GF-D8 (cell line): ENCODE measurements at regions not wholly inside any gene's neighbourhood (a gene's known extent, or its start where the extent isn't known, plus 50 kb on each side); places are given as distances from the start of the nearest gene placed in this dataset.

Source experiments
- DNase-seq: peaks from one replicate; lab custom pipeline; 2025; lab: John Stamatoyannopoulos, UW

GRCh38 chr18:34159691-34160185 is 65.0 kb downstream of the NOL4 start:
- no peak for DNase-seq

DNA sequence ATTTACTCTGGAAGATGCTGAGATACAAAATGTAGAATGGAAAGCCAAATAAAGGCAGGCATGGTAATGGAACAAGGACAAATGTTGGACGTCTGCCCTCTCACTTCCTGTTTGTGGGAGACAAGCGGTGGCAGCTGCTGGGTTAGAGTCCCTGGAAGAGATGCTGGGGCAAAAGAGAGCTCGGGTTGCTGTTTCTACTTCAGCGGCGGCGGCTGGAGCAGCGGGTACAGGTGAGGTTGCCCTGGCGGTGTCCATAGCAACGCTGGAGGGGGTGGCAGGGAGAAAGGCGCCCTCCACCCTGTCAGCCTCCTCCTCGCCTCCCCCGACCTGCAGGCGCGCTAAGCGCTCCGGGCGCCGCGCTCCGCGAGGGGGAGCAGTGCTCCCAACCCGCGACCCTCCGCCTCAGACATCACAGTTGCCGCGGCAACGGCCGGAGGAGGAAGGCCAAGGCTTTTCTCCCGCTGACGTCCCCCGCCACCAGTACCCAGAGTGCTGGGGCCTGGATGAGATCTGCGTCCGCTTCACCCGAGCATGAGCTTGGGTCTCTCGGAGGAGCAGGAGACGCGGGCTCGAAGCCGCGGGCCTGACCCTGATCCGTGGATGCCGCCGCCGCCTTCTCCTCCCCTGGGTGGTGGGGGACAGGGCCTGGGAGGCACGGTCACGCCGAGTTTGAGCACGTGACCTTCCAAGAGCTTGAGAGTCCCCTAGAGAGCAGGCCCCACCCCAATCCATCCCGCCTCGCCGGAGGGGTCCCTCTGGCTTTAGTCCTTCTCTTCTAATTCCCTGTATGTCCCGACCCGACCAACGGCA is 65.6 kb downstream of the NOL4 start:
- no peak for DNase-seq

DNA sequence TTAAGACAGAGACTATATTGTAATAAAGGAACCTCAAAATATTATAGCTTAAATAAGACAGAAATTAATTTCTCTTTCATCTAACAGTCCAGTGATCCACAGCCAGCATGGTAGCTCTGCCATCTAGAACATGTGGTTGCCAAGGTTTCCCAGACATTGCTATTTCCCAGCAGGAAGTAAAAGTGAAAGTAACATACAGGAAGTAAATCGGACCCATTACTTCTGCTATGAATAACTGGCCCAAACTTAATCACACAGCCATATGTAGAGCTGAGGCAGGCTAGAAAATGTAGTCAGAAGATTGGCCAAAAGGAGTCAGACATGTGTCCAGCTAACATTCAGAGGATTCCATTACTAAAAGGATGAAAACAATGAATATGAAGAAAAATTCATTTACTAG is 71.0 kb downstream of the NOL4 start:
- DNase-seq = peak; percentile 29

- DNase-seq = no peak
Observed at GRCh38 chr18:34131006-34131405, 93.7 kb downstream of the NOL4 start.

DNA sequence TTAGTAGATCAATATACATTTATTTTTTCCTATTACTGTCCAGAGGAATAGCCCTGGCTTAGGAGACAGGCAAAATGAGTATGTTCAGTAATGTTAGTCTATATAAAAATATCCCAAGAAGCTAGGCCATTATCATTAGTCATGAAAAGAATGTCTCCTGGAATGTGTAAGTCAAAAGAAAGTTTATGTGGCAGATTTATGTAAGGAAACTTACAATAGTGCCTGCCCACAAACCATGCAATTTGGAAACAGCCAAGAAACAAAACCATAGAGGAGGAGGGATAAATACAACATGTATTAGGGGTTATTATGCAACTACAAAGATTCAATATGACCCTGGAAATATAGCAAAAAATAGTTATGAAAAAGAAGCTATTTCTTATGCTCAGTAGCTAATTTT is 96.3 kb downstream of the NOL4 start:
- DNase-seq = no peak

DNA sequence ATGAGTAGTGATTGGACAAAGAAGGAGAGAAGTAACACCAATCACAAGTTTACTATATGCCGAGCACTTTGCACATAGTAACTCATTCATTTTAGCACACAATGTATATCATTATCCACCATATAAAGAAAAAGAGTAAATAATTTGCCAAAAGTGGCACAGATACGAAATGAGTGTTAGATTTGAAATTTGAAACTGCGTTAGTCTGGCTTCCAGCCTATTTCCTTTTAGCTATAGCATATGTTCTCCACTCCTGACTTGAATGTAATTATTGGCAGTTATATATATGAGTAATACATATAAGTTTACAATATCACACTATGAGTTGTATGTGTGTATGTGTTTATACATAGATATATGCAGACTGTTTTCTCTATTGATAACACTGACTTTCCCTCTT is 98.6 kb downstream of the NOL4 start:
- DNase-seq = no peak

DNA sequence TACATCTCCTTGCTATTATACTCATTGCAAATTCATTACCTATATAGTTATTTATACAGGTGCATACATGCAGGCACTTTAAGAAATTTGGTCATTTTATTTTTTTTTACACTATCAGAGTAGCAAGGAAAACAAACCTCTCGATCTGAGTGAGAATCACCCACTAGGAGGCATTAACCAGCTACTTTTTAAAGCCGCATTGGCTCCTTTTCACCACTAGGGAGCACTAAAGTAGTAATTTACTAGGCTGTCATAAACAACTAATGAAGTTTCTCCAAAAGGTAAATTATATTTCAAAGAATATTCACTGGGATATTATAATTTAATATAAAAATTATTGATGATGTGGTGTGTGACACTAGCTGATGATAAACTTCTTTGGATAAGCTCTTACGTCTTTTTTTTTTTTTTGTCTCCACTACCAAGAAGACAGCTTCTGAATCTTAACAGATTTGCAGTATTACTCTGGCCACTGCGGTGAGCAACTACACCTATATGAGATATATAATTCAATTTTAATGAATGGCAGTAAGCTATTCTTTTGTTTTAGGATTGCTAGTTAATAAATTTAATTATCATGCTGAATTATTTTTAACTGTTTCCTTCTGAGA is 101.9 kb downstream of the NOL4 start:
- DNase-seq = peak; percentile 34

DNA sequence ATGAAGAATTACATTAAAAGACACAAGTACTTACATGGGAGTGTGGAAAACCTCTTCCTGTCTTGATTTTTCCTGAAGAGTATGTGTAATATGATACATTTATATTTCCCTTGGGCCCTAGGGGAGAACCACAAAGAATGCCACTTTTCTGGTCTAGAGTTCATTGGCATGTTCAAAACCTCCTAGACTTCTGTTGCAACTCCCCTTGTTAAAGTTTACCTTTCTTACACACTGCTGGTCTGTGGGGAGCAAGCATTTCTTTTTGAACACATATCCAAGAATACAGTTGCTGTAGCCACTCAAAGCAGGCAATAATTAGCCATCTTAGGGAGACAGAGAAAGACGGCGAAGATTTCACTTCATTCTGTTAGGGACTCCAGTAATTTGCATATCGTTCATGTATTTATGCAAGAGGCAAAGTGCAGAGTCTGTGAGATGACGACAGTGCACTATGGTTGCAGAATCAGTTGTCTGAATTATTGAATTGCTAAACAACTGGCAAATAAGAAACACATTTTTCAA is 103.5 kb downstream of the NOL4 start:
- DNase-seq = no peak

- no peak for DNase-seq
Observed at GRCh38 chr18:34120294-34120693, 104.4 kb downstream of the NOL4 start.

GRCh38 chr18:34117319-34117718 is 107.4 kb downstream of the NOL4 start:
- no peak for DNase-seq

GRCh38 chr18:34115409-34116081 is 109.2 kb downstream of the NOL4 start:
- no peak for DNase-seq

DNA sequence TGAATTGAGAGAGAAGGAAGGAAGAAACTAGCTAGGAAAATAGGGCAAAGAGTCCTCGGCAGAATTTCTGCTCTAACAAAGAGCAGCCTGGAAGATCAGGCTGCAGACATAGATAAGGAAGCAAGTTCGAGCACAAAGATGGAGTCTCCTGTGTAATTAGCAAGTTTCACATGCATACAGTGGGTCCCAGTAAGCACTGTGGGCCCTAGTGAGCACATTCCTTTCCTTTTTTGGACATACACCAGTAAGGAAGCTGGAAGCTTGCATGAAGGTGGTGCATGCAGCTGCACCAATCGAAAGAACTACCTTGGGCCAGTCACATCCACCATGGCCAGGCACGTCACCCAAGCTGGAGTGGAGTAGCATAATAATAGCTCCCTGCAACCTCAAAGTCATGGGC is 109.7 kb downstream of the NOL4 start:
- DNase-seq = no peak

DNA sequence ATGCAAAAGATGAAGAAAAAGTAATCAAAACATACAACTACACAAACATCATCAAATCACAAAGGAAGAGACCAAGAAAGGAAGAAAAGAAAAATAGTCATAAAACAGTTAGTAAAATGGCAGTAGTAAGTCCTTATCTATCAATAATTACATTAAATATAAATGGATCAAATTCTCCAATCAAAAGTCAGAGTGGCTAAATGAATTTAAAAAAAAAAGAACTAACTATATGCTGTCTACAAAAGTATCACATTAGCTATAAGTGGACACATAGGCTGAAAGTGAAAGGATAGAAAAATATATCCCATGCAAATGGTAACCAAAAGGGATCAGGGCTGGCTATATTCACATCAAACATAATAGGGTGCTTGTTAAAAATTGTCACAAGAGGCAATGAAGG is 116.5 kb downstream of the NOL4 start:
- DNase-seq = no peak

GRCh38 chr18:34098109-34098508 is 126.6 kb downstream of the NOL4 start:
- no peak for DNase-seq

DNA sequence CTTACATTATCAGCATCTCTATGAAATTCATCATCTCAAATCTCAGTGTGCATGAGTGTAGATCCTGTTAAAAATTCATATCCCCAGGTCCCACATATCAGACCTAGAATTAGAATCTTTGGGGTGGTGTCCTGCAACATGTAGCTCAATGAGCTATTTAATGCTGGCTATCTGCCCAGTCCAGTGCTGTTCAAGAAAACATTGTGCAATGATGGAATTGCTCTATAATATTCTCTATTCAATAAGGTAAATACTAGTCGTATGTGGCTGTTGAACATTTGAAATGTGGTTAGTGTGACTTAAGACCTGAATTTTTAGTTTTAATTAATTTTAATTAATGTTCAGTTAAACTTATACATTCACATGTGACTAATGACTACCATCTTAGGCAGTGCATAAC is 127.4 kb downstream of the NOL4 start:
- no peak for DNase-seq

- no peak for DNase-seq
Observed at GRCh38 chr18:34094148-34094547, 130.6 kb downstream of the NOL4 start.

DNA sequence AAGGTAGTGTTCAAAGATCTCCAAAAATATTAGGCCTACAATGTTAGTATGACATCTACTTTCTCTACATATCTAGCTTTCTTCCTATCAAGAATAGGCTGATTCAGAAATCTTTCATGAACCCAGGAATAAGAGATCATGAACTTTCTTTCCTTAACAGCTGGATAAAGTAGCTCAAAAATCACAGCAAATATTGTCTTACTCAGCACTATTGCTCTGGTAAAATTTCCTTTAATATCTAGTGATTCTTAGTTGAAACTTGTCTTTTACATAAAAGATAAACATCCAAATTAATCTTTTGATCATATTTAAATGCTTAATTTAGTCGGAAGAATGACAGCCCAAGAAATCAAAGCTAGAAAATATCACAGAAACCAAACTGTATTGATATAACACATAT is 131.9 kb downstream of the NOL4 start:
- DNase-seq = no peak

DNA sequence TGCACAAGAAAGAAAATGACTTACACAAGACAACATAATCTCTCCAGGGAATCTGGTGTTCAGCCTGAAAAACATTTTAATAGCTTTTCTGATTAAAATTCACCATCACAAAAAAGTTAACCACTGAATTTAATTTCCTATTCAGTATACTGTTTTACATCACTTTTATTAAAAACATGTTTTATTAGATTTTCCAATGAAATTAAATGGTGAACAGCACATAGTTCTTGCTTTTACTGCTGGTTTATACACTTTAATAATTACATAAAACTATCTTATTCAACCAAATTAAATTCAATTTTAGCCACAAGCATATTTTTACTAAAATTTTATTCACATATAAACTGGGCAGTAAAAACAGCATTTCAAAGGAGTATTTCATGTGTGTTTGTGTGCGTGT is 138.3 kb downstream of the NOL4 start:
- no peak for DNase-seq

DNA sequence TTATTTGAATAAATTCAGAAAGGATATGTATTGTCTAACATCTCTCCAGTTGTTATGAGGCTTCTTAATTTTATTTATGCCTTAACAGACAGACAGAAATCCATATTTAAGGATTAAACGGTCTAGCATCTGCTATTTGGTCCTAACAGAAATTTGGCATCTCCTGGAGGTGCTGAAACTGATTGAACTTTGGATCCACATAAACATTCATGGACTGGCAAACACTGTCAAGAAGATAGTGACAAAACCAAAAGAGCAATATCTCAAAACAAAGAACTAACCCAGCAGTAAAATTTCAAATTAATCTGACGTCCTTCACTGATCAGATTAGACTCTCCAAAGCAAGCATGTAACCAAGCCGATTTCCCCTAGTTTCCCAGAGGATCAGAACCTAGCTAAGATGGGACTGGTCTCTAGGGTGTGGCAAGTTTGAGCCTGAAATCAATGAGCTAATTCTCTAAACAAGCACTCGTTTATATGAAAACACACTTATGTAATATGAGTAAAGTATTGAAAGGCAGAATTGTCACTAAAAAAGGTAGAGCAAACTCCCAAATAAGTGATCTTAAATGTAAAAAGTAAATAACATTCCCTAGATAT is 139.5 kb downstream of the NOL4 start:
- DNase-seq = no peak

- DNase-seq = no peak
Observed at GRCh38 chr18:34084635-34085034, 140.1 kb downstream of the NOL4 start.

DNA sequence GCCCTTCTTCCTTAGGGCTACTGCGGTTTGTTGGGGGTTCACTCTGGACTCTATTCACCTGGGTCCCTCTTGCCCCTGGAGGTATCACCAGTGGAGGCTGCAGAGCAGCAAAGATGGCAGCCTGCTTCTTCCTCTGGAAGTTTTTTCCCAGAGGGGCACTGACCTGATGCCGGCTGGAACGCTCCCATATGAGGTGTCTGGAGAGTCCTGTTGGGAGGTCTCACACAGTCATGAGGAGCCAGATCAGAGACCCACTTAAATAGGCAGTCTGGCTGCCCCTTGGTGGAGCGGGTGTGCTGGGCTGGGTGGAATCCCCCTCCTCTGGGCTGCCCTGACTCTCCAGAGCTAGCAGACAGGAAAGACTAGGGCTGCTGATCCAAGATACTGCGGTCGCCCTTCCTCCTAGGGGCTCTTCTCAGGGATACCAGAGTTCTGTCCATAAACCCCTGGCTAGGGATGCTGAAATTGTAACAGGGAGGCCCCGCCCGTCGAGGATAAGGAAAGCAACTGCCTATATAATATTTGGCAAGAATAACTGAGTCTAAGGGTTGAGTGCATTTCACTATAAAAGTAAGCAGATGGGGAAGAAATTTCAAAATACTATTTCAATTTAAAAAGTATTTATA is 140.7 kb downstream of the NOL4 start:
- no peak for DNase-seq

GRCh38 chr18:34077599-34077998 is 147.1 kb downstream of the NOL4 start:
- no peak for DNase-seq
